Thoracic aorta (tissue), 2 donors: ENCODE measurements at regions not wholly inside any gene's neighbourhood (a gene's known extent, or its start where the extent isn't known, plus 50 kb on each side); places are given as distances from the start of the nearest gene placed in this dataset.

Experiments
- ATAC-seq: fragments of 150-250 bp; one replicate; pipeline ENCODE4 v1.8.0; 2017; ENCODE audit warnings: low read depth; ENCODE audit not compliant: insufficient number of reproducible peaks, low FRiP score
- DNase-seq: peaks from one replicate; pipeline ENCODE4 v3.0.0-alpha.2; 2020; ENCODE audit warnings: low spot score
- H3K27ac ChIP-seq, 2 donors: fragments of 200-600 bp; sonication (generic); 1 replicate in 1 of 2; 2 replicates in 1 of 2; pipeline ENCODE4 v1.5.1; 2016; ENCODE audit warnings: mild to moderate bottlenecking in 2 of 2, moderate library complexity in 2 of 2
- H3K27me3 ChIP-seq: fragments of 200-600 bp; sonication (generic); replicated peaks from 2 replicates; pipeline ENCODE4 v1.6.0; 2016; ENCODE audit warnings: mild to moderate bottlenecking; ENCODE audit not compliant: insufficient read depth
- H3K36me3 ChIP-seq: fragments of 200-600 bp; sonication (generic); one replicate; pipeline ENCODE4 v1.5.1; 2016
- H3K4me1 ChIP-seq, 2 donors: fragments of 200-600 bp; sonication (generic); 1 replicate in 1 of 2; 2 replicates in 1 of 2; pipeline versions ENCODE4 v1.5.1 to v1.6.0; 2016; ENCODE audit warnings: low read depth in 2 of 2, mild to moderate bottlenecking in 1 of 2; ENCODE audit not compliant: control insufficient read depth in 1 of 2
- H3K4me3 ChIP-seq: fragments of 200-600 bp; sonication (generic); 2 replicates; pipeline ENCODE4 v1.5.1; 2016; ENCODE audit warnings: mild to moderate bottlenecking
- H3K9me3 ChIP-seq: fragments of 200-600 bp; sonication (generic); 2 replicates; pipeline ENCODE4 v1.5.1; 2016
- TF ChIP-seq, protein P1 (sequence below): fragments of 200-600 bp; sonication (generic); IDR thresholded peaks from one replicate; pipeline ENCODE4 v1.5.1; 2019; ENCODE audit warnings: antibody characterized with exemption

DNA sequence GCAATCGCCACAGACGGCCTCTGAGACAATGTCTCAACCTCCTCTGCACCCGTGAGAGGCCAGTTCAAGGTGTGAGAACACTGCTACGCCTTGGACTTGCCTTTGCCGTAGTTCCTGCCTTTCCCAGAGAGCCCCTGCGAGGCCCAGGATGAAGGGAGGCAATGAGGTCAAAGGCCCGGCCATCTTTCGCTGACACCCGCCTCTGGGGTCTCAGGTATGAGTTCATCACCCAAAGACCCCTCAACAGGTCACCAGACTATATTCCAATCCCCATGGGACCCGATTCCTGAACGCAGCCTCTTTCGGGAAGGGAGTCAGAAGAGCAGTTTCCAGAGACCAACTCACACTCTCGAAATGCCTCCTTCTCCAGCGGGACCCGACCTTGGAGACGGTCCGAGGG, 573.5 kb downstream of the KCNJ18 start:
- Histone ChIP-seq H3K27ac (no peak overlapping the region), H3K9me3 (no peaks in the 10 kb centered on the region), H3K36me3 (no peaks in the 10 kb centered on the region), H3K4me3 (no peak overlapping the region), H3K27me3 (no peaks in the 10 kb centered on the region), H3K4me1 (no peaks in the 10 kb centered on the region)
- DNase-seq (no peak), ATAC-seq (no peak)
- TF ChIP-seq, protein P1, sequence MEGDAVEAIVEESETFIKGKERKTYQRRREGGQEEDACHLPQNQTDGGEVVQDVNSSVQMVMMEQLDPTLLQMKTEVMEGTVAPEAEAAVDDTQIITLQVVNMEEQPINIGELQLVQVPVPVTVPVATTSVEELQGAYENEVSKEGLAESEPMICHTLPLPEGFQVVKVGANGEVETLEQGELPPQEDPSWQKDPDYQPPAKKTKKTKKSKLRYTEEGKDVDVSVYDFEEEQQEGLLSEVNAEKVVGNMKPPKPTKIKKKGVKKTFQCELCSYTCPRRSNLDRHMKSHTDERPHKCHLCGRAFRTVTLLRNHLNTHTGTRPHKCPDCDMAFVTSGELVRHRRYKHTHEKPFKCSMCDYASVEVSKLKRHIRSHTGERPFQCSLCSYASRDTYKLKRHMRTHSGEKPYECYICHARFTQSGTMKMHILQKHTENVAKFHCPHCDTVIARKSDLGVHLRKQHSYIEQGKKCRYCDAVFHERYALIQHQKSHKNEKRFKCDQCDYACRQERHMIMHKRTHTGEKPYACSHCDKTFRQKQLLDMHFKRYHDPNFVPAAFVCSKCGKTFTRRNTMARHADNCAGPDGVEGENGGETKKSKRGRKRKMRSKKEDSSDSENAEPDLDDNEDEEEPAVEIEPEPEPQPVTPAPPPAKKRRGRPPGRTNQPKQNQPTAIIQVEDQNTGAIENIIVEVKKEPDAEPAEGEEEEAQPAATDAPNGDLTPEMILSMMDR = no peak

- ATAC-seq (no peak), DNase-seq (no peak)
- H3K27ac ChIP-seq = no peak overlapping the region
- no peaks in the 10 kb centered on the region for H3K9me3 ChIP-seq
- H3K4me1 ChIP-seq = no peaks in the 10 kb centered on the region
- no peak overlapping the region for H3K4me3 ChIP-seq
- H3K36me3 ChIP-seq = no peaks in the 10 kb centered on the region
- TF ChIP-seq, protein P1 = no peak
- no peaks in the 10 kb centered on the region for H3K27me3 ChIP-seq
Measured at GRCh38 chr17:22266231-22266630, 573.9 kb downstream of the KCNJ18 start.

DNA sequence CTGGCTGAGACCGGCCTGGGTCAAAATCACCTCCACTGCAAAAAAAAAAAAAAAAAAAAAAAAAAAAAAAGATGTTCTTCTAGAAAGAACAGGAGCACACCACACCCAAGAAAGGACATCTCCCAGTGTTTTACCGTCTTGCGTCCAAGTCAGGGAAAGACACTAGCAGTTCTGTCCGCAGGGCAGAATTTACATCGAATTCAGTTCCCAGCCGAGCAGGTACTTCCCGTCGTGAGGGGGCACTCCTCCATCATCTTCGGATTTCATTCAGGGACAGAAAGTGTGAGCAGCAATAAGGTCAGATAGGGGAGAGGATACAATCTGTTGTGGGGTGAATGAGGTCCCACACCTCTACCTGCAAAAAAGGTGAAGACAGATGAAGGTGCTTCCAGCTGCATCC, 574.7 kb downstream of the KCNJ18 start:
- Histone ChIP-seq H3K4me1 (no peaks in the 10 kb centered on the region), H3K27ac (no peak overlapping the region), H3K4me3 (no peak overlapping the region), H3K36me3 (no peaks in the 10 kb centered on the region), H3K27me3 (no peaks in the 10 kb centered on the region), H3K9me3 (no peaks in the 10 kb centered on the region)
- TF ChIP-seq, protein P1 = no peak
- ATAC-seq = no peak
- no peak for DNase-seq

- Histone ChIP-seq H3K4me1 (no peaks in the 10 kb centered on the region), H3K36me3 (no peaks in the 10 kb centered on the region), H3K4me3 (no peak overlapping the region), H3K27me3 (no peaks in the 10 kb centered on the region), H3K9me3 (no peaks in the 10 kb centered on the region), H3K27ac (no peak overlapping the region)
- TF ChIP-seq, protein P1 = no peak
- no peak for ATAC-seq
- no peak for DNase-seq
Measured at GRCh38 chr17:22268214-22268911, 576.0 kb downstream of the KCNJ18 start.

DNA sequence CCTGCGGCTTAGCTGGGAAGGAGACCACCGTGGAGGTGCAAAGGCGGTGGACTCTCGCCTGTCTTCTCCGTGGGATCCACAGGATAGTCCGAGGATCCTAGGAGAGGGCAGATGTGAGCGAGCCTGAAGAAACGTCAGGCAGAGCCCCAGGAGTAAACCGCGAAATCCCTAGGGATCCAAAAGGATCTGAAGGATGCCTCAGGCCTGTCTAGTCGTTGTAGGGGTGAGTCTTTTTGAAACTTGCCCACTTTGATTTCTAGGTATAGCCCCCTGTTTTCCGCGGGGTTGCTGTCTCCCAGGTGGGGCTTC, 576.5 kb downstream of the KCNJ18 start:
- Histone ChIP-seq H3K27ac (no peak overlapping the region), H3K9me3 (no peaks in the 10 kb centered on the region), H3K27me3 (no peaks in the 10 kb centered on the region), H3K36me3 (no peaks in the 10 kb centered on the region), H3K4me3 (no peak overlapping the region), H3K4me1 (no peaks in the 10 kb centered on the region)
- DNase-seq (no peak), ATAC-seq (no peak)
- TF ChIP-seq, protein P1 = no peak
